ENCODE measurements at regions not wholly inside any gene's neighbourhood (a gene's known extent, or its start where the extent isn't known, plus 50 kb on each side); places are given as distances from the start of the nearest gene placed in this dataset.
A peak's percentile ranks its signal among the peaks of the same experiment; 100 is the strongest.

DNA sequence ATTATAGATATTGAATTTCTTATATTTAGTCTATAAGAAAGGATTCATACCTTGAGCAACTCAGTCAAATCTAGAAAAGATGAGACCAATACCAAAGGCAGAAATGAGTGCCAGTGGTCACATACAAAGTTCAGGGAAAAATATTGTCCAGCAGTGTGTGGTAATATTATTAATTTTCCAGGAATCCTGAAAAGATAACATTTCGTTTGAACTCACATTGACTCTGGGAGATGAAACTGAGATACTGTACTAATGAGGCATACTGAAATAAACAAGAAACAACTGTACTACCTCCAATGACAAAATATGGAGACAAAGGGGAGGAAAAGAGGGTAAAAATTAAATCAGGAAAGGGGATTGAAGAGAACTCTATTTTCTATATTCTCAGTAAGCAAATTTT is 212.4 kb downstream of the TRAM1L1 start:
- no peak for DNase-seq

- DNase-seq: no peak
Observed at GRCh38 chr4:116872308-116872707, 213.1 kb downstream of the TRAM1L1 start.

DNA sequence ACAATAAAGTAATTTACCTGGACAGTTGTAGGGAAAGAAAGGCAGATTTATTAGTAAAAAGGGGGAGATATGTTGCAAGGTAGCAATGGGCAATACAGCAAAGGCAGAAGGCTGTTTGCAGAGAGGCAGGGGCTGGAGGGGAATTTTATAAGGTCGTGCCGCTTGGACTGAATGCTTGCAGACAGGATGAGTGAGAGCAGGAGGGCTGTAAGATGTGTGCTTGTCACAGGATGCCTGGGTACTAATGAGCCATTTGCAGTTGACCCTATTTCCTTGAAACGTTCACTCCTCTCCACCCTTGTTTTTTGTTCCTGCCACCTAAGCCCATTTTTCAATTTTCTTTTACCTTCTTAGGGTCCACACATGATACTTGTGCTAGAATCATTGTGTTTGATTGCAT is 214.7 kb downstream of the TRAM1L1 start:
- no peak for DNase-seq

- DNase-seq: peak in 1 of 3 donors; percentile 15
Observed at GRCh38 chr4:116866106-116866505, 219.3 kb downstream of the TRAM1L1 start.

- no peak for DNase-seq
Observed at GRCh38 chr4:116862592-116862991, 222.8 kb downstream of the TRAM1L1 start.

DNA sequence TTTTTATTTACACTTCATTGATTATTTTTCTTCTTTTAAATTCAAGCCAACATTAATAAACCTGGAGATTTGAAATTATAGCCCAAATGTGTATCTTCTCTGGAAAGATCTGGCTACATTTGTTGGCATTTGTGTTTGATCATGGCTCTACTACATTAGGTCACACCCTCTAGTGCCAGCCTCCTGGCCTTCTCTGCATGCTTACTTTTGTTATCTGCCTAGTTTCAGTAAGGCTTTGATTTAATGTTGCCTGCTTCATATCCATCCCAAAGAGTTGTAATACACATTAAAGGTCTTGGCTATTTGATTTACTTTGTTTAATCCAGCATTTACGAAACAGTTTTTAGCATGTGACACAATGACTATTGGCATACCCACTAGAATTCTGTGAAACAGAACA is 224.5 kb downstream of the TRAM1L1 start:
- no peak for DNase-seq

- no peak for DNase-seq
Observed at GRCh38 chr4:116849620-116850019, 235.8 kb downstream of the TRAM1L1 start.

- DNase-seq: peak in 1 of 3 donors; percentile 2
Observed at GRCh38 chr4:116847616-116848015, 237.8 kb downstream of the TRAM1L1 start.

DNA sequence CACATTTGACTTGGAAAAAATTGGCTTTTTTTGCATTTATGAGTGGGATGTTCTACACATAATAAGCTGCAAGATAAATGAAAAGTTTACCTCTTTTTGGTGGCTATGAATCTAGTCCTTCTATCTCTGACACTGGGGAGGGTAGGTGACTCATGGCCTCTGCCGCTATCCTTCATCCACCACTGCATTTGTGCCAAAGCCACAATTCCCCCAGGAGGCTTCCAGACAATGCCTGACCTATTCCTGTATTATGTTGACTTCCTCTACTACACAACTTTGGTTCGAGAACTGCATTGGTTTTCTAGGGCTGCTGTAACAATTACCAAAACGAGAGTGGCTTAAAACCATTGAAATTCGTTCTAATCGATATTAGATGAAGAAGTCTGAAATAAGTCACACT is 245.6 kb downstream of the TRAM1L1 start:
- DNase-seq: peak in 2 of 3 donors; percentile 1 to 23

DNA sequence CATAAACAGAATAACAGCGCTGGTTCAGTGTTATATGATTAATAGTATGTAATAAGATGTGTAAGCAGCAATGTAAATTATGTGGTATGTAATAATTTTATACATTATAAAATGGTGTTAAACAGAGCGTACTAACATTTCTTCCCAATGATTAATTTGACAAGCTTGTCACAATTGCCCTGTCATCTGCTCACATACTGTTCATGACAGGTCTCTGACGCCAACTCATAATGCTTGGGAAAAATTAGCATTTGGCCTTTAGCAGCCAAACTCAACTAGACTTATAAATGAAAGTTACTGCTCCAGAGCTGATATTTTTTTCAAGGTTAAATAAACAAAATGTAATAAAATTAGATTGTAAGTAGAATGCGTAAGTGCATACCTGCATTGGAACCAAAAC is 246.8 kb downstream of the TRAM1L1 start:
- DNase-seq: no peak

- DNase-seq: no peak
Observed at GRCh38 chr4:116829187-116829586, 256.2 kb downstream of the TRAM1L1 start.

DNA sequence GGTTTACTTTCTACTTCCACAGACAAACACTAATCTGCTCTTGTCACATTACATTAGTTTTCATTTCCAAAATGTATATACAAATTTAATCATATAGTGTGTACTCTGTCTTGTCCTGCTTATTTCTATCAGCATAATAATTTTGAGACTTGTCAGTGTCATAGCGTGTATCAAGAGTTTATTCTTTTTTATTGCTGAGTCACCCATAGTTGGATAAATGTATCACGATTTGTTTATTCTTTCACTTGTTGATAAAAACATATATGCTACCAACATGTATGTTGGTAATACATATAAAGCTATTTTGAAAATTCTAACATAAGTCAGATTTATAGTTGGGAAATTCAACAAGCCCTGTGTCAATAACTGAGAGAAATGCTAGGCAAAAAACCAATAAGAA is 261.2 kb downstream of the TRAM1L1 start:
- no peak for DNase-seq

- DNase-seq: no peak
Observed at GRCh38 chr4:116811730-116812129, 273.6 kb downstream of the TRAM1L1 start.

GRCh38 chr4:116796022-116796421 is 289.4 kb downstream of the TRAM1L1 start:
- no peak for DNase-seq

DNA sequence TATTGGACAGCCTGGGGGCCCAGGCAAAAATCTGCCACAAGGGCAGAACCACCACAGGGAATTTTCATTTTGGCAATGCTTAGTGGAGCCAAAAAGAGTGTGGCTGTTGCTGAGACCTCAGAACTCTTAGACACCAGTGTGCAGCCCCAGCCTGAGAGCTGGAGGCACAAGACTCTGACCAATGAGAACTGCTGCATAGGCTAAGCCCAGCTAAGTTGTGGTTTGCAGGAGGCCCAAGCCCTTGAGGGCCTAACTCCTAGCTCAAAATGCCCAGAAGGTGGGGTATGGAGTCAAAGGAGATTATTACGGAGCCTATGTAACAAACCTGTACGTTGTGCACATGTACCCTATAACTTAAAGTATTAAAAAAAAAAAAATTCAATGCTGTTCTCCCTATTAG is 296.7 kb downstream of the TRAM1L1 start:
- no peak for DNase-seq

- no peak for DNase-seq
Observed at GRCh38 chr4:116755051-116755450, 330.3 kb downstream of the TRAM1L1 start.

- DNase-seq: no peak
Observed at GRCh38 chr4:116752027-116752426, 333.3 kb downstream of the TRAM1L1 start.

DNA sequence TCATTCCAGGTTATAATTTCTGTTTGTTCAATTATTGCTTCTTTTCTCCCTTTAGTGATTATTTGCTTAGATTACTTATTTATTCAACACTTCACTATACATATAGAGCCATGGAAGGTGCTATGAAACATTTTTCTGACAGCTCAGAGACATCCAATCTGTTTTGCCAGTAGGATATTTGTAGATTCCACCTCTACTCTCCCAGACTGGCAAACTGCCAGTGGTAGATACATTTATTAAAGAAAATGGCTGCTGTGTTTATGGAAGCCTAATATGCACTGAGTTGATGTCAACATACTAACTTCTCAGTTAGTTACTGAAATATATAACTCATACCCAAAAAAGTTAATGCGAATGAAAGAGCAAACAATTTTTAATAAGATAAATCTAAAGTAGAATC is 348.6 kb downstream of the TRAM1L1 start:
- no peak for DNase-seq

DNA sequence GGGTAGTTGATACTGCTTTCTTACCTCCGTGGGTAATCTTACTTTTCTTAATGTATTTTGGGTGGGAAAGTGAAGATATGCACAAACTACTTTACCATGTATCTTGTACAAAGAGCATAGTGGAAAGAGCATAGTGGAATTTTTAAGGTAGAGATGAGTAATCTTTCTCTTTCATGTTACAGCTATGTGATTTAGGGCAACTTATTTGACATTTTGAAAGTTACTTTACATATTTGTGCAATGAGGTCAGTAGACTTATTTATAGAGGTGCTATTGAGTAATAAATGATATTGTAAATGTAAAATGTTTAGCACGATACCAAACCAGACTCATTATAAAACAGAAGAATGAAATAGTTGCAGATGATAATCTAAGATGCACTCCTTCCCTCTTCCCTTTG is 351.2 kb downstream of the TRAM1L1 start:
- DNase-seq: no peak

DNA sequence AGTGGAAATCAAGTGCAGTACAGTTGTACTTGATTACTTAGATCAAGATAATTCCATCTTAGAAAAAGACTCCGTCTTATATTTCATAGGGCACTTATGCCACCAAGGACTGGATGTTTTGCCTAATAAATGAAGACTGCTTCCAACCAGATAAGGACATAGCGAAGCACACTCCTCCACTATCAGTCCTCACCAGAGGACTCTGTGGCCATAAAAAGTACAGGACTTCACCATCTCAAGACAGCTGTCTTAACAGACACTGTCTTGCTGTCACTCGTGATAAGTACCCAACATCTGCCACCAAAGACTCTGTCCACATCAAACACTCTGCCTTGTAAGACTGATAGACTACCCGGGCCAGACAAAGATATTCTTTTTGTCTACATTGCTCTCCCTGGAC is 352.0 kb downstream of the TRAM1L1 start:
- no peak for DNase-seq

- no peak for DNase-seq
Observed at GRCh38 chr4:116726523-116726922, 358.9 kb downstream of the TRAM1L1 start.

GRCh38 chr4:116724249-116724648 is 361.1 kb downstream of the TRAM1L1 start:
- DNase-seq: no peak

DNA sequence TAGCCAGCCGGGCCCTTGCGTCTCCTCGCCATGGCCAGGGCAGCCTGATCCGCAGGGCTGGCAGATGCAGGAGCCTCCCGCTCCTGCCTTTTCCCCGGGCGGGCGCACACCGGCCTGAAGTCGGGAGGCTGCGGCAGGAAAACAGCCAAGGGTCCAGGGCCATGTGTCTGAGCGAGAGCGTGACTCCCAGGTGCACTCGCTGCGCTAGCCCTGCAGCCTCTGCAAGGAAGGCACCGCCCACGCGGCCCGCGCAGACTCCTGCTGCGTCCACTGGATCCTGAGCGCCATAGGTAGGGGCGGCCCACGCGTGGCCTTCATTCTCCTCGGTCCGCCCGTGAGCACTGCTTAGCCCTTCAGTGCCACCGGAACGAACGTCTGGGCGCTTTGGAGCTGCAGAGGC is 379.9 kb downstream of the TRAM1L1 start:
- DNase-seq: no peak

DNA sequence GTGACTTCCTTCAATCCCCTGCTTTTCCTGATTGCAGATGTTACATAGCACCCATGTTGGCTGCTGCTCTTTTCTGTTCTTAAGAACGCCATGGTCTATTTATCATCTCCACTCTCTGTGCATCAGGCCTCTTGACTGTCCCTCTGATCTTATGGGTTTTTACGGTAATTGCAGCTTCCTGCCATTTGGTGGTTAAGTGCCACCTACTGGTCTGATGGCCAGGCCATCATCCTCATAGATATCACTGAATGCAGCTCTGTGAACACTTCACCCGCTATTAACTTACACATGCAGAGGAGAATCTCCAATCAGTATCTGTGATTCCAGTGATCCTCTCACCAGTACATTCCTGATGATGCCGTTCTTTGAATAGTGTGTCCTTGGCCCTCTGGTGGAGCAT is 382.4 kb downstream of the TRAM1L1 start:
- no peak for DNase-seq

GRCh38 chr4:116688536-116688935 is 396.8 kb downstream of the TRAM1L1 start:
- no peak for DNase-seq
